GM12864 (cell line): ENCODE measurements at regions not wholly inside any gene's neighbourhood (a gene's known extent, or its start where the extent isn't known, plus 50 kb on each side); places are given as distances from the start of the nearest gene placed in this dataset.

ENCODE experiments used
- DNase-seq: peaks from one replicate; pipeline ENCODE4 v3.0.0-alpha.2; 2011; ENCODE audit warnings: low read depth
- H3K4me3 ChIP-seq: 2 replicates; pipeline ENCODE4 v1.5.1; 2011; ENCODE audit warnings: mild to moderate bottlenecking, low read depth, low read length, control low read depth
- CTCF ChIP-seq: IDR thresholded peaks from 2 replicates; pipeline ENCODE4 v1.5.1; 2011; ENCODE audit warnings: low read depth, mild to moderate bottlenecking, moderate library complexity, low read length, control low read depth, inconsistent platforms; ENCODE audit errors: missing control alignments

GRCh38 chr3:70571696-70572095, 259.3 kb upstream of the MDFIC2 start:
- TF ChIP-seq CTCF, result no peak
- no peak for DNase-seq
- no peak overlapping the region for H3K4me3 ChIP-seq

- DNase-seq, result no peak
- no peak overlapping the region for H3K4me3 ChIP-seq
- TF ChIP-seq CTCF, result no peak
Measured at GRCh38 chr3:70570584-70570983, 258.1 kb upstream of the MDFIC2 start.

GRCh38 chr3:70568626-70569025, 256.2 kb upstream of the MDFIC2 start:
- no peak overlapping the region for H3K4me3 ChIP-seq
- DNase-seq, result no peak
- TF ChIP-seq CTCF, result no peak

- no peak for TF ChIP-seq CTCF
- H3K4me3 ChIP-seq, result no peak overlapping the region
- DNase-seq, result no peak
Measured at GRCh38 chr3:70565861-70566260, 253.4 kb upstream of the MDFIC2 start.

GRCh38 chr3:70564552-70564951, 252.1 kb upstream of the MDFIC2 start:
- no peak for DNase-seq
- H3K4me3 ChIP-seq, result no peak overlapping the region
- no peak for TF ChIP-seq CTCF

- no peak for DNase-seq
- TF ChIP-seq CTCF, result no peak
- H3K4me3 ChIP-seq, result no peak overlapping the region
Measured at GRCh38 chr3:70561796-70562195, 249.4 kb upstream of the MDFIC2 start.

GRCh38 chr3:70558956-70559355, 246.5 kb upstream of the MDFIC2 start:
- no peak for DNase-seq
- H3K4me3 ChIP-seq, result no peak overlapping the region
- TF ChIP-seq CTCF, result no peak
